NCI-H446 (cell line): ENCODE measurements at regions not wholly inside any gene's neighbourhood (a gene's known extent, or its start where the extent isn't known, plus 50 kb on each side); places are given as distances from the start of the nearest gene placed in this dataset.
A peak's percentile ranks its signal among the peaks of the same experiment; 100 is the strongest.

Experiments
- DNase-seq, 2 experiments: peaks; one replicate each; lab custom pipeline; 2025; lab: John Stamatoyannopoulos, UW

- DNase-seq: no peak
Observed at GRCh38 chr13:60286707-60287106, 110.3 kb upstream of the TDRD3 start.

- no peak for DNase-seq
Observed at GRCh38 chr13:60288569-60288968, 108.5 kb upstream of the TDRD3 start.

- DNase-seq: no peak
Observed at GRCh38 chr13:60303166-60303565, 93.9 kb upstream of the TDRD3 start.

- DNase-seq: no peak
Observed at GRCh38 chr13:60311527-60311926, 85.5 kb upstream of the TDRD3 start.

- DNase-seq: no peak
Observed at GRCh38 chr13:60312851-60313505, 84.0 kb upstream of the TDRD3 start.

GRCh38 chr13:60318186-60318585 is 78.8 kb upstream of the TDRD3 start:
- no peak for DNase-seq

GRCh38 chr13:60324131-60324530 is 72.9 kb upstream of the TDRD3 start:
- DNase-seq: no peak

GRCh38 chr13:60326273-60326672 is 70.7 kb upstream of the TDRD3 start:
- DNase-seq: no peak

GRCh38 chr13:60327511-60327910 is 69.5 kb upstream of the TDRD3 start:
- DNase-seq: no peak

GRCh38 chr13:60328073-60328472 is 68.9 kb upstream of the TDRD3 start:
- DNase-seq: no peak

GRCh38 chr13:60329221-60329923 is 67.6 kb upstream of the TDRD3 start:
- DNase-seq: peak in 1 of 2 experiments; percentile 25

GRCh38 chr13:60331249-60332012 is 65.6 kb upstream of the TDRD3 start:
- DNase-seq: no peak

- DNase-seq: no peak
Observed at GRCh38 chr13:60332682-60333081, 64.3 kb upstream of the TDRD3 start.

GRCh38 chr13:60334310-60334709 is 62.7 kb upstream of the TDRD3 start:
- no peak for DNase-seq

- DNase-seq: no peak
Observed at GRCh38 chr13:60335531-60335930, 61.5 kb upstream of the TDRD3 start.

- DNase-seq: no peak
Observed at GRCh38 chr13:60338754-60339153, 58.3 kb upstream of the TDRD3 start.

GRCh38 chr13:60343978-60344377 is 53.0 kb upstream of the TDRD3 start:
- no peak for DNase-seq

- no peak for DNase-seq
Observed at GRCh38 chr13:60347174-60347573, 49.8 kb upstream of the TDRD3 start.
